ENCODE measurements at regions not wholly inside any gene's neighbourhood (a gene's known extent, or its start where the extent isn't known, plus 50 kb on each side); places are given as distances from the start of the nearest gene placed in this dataset.
"Not testable (repeated sequence)": the region's sequence is repeated elsewhere in the genome, so short reads cannot be mapped to it uniquely, and the experiment has no call there.

DNA sequence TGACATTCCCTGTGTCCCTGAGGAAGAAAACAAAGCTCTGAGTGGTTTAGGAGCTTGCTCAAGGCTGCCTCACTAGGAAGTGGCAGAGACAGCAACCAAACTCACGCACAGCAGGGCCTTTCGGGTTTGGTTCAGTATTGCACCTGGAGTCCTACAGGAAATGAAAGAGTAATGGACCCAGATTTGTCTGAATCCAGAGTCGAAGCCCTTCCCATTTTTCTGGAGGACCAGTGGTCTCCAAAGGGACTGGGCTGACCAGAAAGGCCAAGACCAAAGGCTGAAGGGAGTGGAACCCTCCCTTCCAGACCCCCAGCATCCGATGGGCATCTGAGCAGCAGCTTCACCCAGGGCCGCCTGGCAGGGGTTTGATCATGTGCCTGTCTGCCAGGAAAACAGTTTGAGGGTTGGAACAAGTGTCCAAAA is 85.5 kb upstream of the RPL38 start:
- DNase-seq (ENCODE audit: low spot score): peak; percentile 12

DNA sequence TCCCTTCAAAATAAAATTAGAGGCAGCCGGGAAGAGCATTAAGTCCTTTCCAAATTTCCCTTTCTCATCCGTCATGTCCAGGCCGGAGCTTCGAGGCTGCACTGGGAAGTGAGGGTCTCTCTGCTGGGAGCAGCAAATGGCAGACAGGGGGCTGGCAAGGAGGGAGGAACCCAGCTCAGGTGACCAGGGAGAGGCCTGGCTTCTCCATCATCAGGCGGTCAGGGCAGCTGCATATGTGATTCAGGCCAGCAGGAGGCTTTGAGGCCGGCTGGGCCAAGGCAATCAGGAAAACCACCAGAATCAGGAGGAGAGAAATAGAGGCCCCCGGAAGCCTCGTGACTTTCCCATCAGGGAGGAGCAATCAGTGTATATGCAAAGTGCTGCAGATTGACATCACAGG is 85.0 kb upstream of the RPL38 start:
- DNase-seq (ENCODE audit: low spot score): peak; percentile 2

DNA sequence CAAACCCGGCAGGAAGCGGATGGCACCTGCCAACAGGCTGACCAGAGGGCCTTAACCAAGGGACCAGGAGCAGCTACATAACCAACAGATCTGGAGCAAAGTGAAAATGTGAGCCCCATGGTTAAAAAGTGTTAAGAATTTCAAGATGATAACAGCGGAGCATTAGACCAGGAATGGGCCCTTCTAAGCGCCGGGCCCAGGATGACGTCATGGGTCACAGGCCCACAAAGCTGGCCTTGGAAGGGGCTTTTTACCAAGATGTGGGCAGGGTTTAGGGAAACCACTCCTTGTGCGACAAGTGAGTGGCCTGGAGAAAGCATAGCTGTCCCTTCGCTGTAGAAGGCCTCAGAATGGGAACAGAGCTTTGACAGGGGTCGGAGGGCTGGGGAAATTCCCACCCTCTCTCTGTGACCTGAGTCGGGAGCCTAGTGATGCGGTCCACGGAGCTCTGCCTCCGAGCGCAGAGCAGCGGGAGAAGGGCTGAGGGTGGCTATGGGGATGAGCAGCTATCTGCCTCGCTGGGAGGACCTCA is 84.4 kb upstream of the RPL38 start:
- no peak for DNase-seq (ENCODE audit: low spot score)

DNA sequence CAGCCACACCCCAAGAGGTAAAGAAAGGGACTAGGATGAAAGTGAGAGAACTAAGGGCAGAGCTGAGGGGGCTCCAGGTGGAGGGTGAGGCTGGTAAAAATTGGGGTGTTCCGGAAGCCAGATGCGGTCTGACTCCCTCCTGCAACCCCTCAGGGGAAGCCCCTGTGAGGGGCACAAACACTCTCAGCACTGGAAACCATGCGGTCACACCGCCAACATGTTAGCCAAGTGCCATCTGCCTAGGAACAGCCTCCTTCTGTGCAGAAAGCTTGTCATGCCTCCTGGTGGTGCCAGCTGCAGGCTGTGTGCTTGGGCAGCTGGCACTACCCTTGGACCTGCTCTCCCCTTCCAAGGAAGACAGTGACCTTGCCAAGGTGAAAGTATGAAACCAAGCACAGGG is 83.5 kb upstream of the RPL38 start:
- DNase-seq (ENCODE audit: low spot score): no peak

DNA sequence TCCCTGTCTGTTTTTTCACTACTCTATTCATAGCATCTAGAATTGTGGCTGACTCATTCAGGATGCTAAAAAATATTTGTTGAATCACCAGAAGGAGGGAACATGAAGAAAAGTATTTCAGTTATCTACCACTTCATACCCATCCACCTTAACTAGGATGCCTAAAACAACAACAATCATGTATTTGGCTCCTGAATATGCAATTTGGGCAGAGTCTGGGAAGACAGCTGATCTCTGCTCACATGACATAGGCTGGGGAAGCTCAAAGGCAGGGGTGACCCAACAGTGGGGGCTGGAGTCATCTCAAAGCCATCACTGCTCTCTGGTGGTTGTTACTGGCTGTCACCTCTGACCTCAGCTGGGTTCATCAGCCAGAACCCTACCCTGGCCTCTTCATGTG is 80.1 kb upstream of the RPL38 start:
- no peak for DNase-seq (ENCODE audit: low spot score)

DNA sequence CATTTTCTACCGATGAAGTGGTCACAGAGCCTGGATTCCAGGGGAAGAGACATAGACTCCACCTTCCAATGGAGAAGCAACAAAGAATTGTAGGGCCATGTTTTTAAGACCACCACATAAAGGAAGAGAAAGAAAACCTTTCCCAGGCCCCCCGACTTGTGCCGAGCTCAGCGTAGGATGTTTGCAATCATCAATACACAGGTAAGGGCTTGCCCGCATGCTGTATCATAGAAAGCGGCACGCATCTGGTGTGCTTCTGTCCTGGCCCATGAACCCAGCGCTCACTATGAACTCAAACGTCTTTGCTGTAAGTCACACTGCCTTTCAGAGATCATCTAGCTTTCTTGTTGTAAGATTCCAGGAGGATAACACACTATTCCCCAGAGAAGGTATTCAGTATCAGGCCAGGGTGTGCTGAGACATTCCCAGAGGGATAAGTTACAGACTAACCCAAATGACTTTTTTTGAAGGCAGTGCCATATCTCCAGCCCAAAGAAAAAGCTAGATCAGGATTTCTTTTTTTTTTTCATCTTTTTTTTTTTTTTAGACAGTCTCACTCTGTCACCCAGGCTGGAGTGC is 79.5 kb upstream of the RPL38 start:
- no peak for DNase-seq (ENCODE audit: low spot score)

DNA sequence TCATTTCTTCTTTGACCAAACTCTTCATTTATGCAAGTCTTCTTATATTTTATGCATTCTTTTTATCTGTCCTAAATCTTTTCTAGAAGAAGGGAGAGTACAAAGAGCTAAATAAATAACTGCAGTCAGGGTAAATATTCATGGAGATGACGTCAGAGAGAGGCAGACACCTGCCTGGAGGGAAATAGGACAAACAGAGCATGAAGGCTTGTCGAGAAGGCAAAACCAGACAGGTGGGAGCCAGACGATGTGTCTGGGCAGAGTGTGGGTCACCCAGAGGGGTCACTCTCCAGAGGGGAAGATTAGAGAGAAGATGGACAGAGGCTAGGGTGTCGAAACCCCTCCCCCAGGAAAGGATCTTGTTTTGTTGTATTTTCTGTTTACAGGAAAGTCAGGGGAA is 78.3 kb upstream of the RPL38 start:
- DNase-seq (ENCODE audit: low spot score): no peak

DNA sequence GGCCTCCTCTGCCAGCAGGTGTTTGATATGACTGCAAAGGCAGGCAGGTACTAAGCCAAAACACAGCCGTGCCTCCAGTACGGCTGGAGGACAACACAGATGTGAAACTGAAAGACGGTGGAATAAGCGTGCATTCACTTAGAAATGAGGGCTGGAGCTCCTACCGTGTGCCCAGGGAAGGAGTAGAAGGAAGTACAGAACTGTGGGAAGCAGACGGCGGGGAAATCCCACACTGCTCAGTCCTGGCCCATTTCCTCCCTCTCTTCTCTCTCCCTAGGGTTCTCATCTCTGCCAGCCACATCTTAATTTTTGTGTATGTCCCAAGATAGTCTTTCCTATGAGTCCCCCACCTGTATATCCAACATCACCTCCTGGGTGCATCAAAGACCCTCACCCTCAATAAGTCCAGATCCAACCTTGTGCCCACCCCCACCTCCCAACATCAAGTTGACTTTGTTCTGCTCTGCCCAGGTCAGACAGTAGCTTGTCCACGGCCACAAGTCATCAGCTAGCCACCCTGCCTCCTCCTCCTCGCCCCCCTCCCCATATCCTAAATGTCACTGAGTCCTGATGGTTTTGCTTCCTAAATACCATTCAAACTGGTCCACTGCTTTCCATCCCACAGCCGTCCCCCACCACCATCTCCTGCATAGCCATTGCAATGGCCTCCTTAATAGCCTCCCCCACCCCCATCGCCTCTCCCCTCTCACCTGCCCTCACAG is 77.1 kb upstream of the RPL38 start:
- no peak for DNase-seq (ENCODE audit: low spot score)

DNA sequence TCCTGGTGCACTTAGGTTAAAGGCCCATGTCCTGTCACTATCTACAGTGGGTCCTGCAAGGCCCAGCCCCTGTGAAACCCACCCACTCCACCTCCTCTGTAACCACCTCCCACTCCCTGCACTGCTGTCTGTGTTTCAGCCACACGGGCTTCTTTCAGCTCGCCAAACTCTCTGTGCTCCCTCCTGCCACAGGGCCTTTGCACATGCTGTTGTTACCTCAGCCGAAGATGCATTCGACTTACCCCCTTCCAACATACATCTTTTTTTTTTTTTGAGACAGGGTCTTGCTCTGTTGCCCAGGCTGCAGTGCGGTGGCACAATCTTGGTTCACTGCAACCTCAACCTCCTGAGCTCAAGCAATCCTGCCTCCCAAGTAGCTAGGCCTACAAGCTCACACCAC is 76.5 kb upstream of the RPL38 start:
- no peak for DNase-seq (ENCODE audit: low spot score)

DNA sequence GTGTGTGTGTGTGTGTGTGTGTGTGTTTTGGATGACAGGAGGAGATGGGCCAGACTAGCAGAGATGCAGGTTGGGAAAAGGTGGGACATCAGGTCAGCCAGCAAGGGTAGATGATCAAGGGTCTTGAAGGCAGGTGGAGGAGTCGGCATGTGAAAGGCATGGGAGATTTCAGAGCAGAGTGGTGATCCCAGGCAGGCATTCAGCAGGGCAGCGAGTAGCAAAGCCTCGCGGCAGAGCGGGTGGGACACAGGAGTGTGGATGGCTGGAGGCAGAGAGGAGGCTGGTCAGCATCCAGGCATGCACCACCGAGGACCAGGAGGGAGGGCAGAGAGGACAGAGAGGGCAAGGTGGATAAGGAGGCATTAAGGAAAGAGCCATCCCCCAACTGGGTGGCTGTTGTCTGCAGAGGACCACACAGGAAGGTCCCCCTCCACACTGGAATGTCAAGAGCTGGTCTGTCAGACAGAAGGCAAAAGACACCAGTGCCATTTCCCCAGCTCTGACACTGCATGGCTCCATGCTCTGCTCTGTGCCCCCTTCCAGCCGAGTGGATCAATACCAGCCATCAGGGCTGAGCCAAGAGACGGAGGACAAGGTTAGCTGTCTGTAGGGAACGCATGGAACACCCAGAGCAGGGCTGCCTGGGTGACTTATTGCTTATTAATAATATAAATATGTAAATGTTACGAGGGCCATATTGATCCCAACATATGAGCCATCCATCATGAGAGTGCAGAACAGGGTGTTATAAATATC is 74.8 kb upstream of the RPL38 start:
- no peak for DNase-seq (ENCODE audit: low spot score)

DNA sequence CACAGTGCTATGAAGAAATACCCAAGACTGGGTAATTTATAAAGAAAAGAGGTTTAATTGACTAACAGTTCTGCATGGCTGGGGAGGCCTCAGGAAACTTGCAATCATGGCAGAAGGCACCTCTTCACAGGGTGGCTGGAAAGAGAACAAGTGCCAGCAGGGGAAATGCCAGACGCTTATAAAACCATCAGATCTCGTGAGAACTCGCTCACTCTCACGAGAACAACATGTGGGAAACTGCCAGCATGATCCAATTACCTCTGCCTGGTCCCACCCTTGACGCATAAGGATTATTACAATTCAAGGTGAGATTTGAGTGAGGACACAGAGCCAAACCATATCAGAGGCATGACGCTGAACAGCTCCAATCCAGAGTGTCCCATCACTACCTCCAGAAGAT is 73.7 kb upstream of the RPL38 start:
- not testable (repeated sequence) for DNase-seq (ENCODE audit: low spot score)

DNA sequence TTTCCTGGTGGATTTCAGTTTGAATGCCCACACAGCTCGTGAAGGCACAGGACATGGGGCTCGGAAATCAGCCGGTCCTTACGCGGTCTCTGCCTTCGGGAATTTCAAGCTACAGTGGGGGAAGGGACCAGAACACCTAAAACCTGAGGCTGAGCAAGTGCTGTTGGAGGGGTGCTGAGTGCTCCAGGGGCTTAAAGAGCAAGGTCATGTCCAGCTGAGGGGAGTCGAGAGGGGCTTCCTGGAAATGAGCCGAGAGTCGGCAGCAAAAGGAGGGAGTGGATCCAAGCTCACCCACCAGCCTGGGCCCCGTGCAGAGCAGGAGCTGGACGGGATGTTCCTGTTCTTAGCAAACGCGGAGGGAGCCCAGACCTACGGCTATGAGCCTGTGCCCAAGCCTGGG is 73.2 kb upstream of the RPL38 start:
- DNase-seq (ENCODE audit: low spot score): no peak

DNA sequence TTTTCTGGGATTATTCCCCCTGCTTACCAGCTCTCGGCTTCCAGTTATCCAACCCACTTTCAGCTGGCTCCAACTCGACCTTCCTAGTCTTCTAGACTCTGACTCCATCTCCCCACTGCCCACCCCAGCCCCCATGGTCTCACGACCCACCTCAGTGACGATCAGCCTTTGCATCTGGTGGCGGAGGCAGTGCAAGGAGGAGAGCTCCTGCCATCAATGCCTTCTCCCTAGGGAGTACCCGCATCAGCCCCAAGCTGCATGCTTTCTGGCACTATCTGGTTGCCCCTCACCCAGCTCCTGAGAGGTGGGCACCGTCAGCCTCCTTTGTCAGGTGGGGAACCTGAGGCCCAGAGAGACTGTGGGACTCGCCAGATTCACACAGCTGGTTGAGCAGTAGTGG is 72.6 kb upstream of the RPL38 start:
- no peak for DNase-seq (ENCODE audit: low spot score)

DNA sequence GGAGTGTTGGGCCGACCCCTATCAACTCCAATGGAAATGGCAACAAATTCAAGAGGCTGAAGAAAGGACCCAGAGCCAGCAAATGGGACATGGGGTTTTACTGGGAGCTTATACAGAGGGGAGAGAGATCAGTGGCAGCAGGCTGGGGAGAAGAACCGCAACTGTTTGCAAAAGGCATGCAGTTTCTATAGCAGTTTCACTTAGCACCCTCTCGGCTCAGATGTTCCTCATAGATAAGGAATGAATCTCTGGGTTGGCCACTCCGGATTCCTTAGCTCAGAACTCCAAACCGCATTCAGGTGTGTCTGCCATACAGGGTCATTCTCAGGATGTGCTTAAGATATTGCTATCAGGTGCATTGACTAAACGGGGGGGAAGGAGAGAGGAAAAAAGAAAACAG is 71.1 kb upstream of the RPL38 start:
- no peak for DNase-seq (ENCODE audit: low spot score)

DNA sequence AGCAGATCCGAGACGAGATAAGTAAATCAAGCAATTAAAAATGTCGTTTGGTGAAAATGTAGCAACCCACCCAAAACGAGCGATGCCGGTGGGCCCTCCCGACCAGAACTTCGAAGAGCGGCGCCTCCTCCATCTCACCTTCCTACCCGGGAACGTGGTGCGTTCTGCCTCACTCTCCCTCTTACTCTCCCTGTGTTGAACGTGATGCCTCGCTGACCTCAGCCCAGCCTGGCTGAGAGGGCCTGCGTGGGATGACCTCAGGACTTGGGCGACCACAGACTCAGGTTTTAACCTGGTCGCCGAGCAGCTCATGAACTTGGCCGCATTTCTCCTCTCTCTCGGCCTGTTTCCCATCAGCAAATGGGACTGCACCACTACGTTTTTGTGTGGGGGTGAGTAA is 69.7 kb upstream of the RPL38 start:
- DNase-seq (ENCODE audit: low spot score): no peak

DNA sequence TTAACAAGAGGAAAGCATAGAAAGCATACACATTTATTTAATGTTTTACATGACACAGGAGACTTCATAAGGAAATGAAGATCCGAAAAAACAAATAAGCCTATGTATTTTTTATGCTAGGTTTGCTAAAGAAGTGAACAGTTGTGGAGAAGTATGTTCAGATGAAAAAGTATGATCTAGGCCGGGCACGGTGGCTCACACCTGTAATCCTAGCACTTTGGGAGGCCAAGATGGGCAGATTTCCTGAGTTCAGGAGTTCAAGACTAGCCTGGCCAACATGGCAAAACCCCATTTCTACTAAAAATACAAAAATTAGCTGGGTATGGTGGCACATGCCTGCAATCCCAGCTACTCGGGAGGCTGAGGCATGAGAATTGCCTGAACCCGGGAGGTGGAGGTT is 69.2 kb upstream of the RPL38 start:
- not testable (repeated sequence) for DNase-seq (ENCODE audit: low spot score)

DNA sequence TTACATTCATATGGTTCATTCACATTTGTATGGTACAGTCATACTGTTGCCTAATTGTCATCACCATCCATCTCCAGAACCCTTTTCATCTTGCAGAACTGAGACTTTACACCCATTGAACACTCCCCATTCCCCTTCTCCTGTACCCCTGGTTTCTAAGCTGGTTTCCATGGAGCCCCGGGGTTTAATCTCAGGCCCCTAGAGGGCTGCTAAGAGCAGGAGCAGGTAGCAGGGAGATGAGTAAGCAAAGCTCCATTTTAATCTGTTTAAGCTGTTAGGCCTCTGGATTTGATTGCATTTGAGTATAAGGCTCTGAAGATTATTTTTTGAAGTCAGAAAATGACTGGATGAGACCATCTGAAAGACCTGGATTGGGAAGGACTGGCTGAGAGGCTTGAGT is 68.5 kb upstream of the RPL38 start:
- DNase-seq (ENCODE audit: low spot score): no peak

DNA sequence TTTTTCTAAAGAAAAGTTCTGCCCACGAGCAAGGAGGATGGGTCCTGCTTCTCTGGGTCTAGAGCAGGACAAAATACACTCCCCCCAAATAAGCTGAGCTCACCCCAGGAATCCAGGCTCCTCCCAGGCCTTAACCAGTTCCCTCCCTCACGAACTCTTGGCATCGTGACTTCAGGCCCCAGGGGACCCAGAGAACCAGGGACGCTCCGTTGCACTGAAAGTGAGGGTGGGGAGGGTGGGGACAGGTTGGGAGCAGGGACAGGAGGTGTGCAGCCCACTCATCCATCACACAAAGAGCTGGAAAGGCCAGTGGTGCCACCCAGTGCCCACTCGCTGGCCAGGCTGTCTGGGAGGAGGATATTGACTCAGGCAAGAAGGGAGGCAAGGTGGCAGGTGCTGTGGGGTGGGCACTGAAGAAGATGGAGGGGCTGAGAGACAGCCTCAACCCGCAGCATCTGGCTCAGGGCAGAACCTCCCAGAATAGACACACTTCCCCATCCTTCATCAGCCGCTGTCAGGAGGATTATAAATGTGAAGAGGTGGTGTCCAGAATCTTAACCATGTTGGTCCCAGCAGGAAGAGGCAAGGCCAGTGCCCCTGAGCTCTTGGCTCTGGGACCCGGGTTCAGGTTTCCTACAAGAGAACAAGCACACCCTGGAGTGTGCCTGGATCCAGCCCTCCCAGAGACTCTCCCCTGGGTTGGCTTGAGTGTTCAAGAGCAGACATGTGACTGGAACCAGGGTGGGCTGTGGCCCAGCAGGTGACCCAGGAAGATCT is 67.9 kb upstream of the RPL38 start:
- no peak for DNase-seq (ENCODE audit: low spot score)

DNA sequence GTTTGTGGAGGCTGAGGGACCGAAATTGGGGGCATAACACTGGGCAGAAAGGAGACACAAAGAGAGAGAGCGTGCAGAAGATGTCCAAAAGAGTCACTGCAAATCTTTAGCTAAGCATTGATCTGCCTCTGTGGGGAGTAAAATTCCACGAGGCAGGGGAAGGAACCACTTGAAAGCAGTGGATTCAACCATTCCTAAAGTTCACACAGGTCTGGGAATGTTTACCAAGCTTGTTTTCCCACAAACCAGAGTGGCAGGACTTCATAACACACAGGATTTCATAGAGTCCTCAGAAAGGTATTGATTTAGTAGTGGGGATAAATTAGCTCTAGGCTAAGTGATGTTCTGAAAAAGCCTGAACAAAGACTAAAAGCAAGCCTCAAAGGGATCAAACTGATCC is 66.1 kb upstream of the RPL38 start:
- DNase-seq (ENCODE audit: low spot score): no peak

DNA sequence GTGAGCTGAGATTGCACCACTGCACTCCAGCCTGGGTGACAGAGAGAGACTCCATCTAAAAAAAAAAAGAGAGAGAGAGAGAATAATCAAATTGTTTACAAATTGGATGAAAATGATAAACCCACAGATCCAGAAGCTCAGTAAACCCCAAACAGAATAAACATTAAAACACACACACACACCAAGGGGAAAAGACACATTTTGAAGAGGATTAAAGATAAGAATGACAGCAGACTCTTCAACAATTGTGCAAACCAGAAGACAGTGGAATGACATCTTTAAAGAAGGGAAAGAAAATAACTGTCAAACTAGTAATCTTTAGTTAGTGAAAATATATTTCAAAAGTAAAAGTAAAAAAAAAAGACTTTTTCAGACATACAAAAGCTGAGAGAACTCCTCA is 64.4 kb upstream of the RPL38 start:
- no peak for DNase-seq (ENCODE audit: low spot score)

DNA sequence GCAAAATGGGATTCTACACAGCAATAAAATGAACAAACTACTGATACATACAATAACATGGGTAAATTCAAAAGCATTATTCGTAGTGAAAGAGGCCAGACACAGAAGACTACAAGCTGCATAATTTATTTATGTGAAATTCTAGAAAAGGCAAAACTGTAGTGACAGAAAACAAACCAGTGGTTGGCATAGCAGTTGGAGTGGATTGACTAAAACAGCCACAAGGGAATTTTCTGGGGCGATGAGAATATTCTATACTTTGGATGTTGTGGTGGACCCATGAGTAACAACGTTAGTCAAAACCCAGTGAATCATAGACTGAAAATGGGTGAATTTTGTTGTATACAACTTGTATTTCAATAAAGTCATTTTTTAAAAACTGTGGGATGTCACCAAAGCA is 63.2 kb upstream of the RPL38 start:
- DNase-seq (ENCODE audit: low spot score): no peak

DNA sequence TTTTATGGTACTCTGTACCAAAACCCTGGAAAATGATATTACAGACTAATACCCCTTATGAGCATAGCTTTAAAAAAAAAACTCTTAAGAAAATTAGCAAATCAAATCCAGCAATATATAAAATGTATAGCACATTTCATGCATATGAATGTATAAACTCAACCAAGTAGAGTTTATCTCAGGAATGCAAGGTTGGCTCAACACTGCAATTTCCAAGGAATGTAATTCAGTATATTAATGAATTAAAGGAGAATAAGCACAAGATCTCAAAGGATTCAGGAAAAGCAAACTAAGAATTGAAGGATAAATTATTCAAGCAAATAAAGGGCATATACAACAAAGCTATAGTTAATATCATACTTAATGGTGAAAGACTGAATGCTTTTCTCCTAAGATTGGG is 61.9 kb upstream of the RPL38 start:
- no peak for DNase-seq (ENCODE audit: low spot score)

Data from cerebellar cortex (tissue), 1 donor.